ENCODE measurements at regions not wholly inside any gene's neighbourhood (a gene's known extent, or its start where the extent isn't known, plus 50 kb on each side); places are given as distances from the start of the nearest gene placed in this dataset.

GRCh38 chr10:130954326-130954905, 357.1 kb downstream of the TCERG1L start:
- DNase-seq (ENCODE audit: low read depth, low spot score), result no peak
- ChIA-PET CTCF (no interaction called here), POLR2A (no interaction called here)
- H3K4me3 ChIP-seq (ENCODE audit: low read depth in 2 of 2, low read length in 2 of 2), result no peak overlapping the region
- H3K27me3 ChIP-seq (ENCODE audit: control insufficient read depth, insufficient read depth, low read length), result peaks cover 18% of the 10 kb centered on the region
- no peaks in the 10 kb centered on the region for H3K4me1 ChIP-seq (ENCODE audit: control insufficient read depth, insufficient read depth, low read length)
- ATAC-seq, result no peak
- no peak overlapping the region for H3K27ac ChIP-seq (ENCODE audit: low read length)
- no peak for TF ChIP-seq SIN3A (IDR thresholded peaks at IDR 0.05; ENCODE audit: borderline replicate concordance, insufficient read depth, low read depth, low read length)
- no peak for TF ChIP-seq CTCF (IDR thresholded peaks at IDR 0.05)
- no peak for TF ChIP-seq POLR2AphosphoS5 (IDR thresholded peaks at IDR 0.05; ENCODE audit: low read depth, low read length)
- no peak for TF ChIP-seq REST (IDR thresholded peaks at IDR 0.05; ENCODE audit: insufficient read depth in 1 of 2, low read depth in 2 of 2, low read length in 1 of 2)
- TF ChIP-seq TCF7L2 (IDR thresholded peaks at IDR 0.05; ENCODE audit: low read depth, low read length), result no peak
- H3K9me3 ChIP-seq (ENCODE audit: control insufficient read depth, insufficient read depth, low read depth, low read length), result no peaks in the 10 kb centered on the region
- no TSS peak for BruUV-seq (replicated peaks)
- H3K36me3 ChIP-seq (ENCODE audit: control insufficient read depth, insufficient read depth, low read length), result no peaks in the 10 kb centered on the region
- in situ Hi-C loops (cut with HindIII; ENCODE audit: low pct_unique_long_range_greater_than_20kb, low sequenced_read_pairs), result no loop called here
- intact Hi-C loops (cut with micrococcal nuclease; ENCODE audit: unreplicated experiment), result no loop called here

GRCh38 chr10:130956251-130956650, 355.3 kb downstream of the TCERG1L start:
- Histone ChIP-seq H3K4me1 (ENCODE audit: control insufficient read depth, insufficient read depth, low read length) (no peaks in the 10 kb centered on the region), H3K27ac (ENCODE audit: low read length) (no peak overlapping the region), H3K27me3 (ENCODE audit: control insufficient read depth, insufficient read depth, low read length) (peaks cover 18% of the 10 kb centered on the region), H3K4me3 (ENCODE audit: low read depth in 2 of 2, low read length in 2 of 2) (no peak overlapping the region), H3K36me3 (ENCODE audit: control insufficient read depth, insufficient read depth, low read length) (no peaks in the 10 kb centered on the region), H3K9me3 (ENCODE audit: control insufficient read depth, insufficient read depth, low read depth, low read length) (no peaks in the 10 kb centered on the region)
- DNase-seq (ENCODE audit: low read depth, low spot score), result no peak
- ChIA-PET POLR2A (no interaction called here), CTCF (no interaction called here)
- intact Hi-C loops (cut with micrococcal nuclease; ENCODE audit: unreplicated experiment) (no loop called here), in situ Hi-C loops (cut with HindIII; ENCODE audit: low pct_unique_long_range_greater_than_20kb, low sequenced_read_pairs) (no loop called here)
- BruUV-seq (replicated peaks), result no TSS peak
- no peak for TF ChIP-seq REST (IDR thresholded peaks at IDR 0.05; ENCODE audit: insufficient read depth in 1 of 2, low read depth in 2 of 2, low read length in 1 of 2)
- no peak for TF ChIP-seq TCF7L2 (IDR thresholded peaks at IDR 0.05; ENCODE audit: low read depth, low read length)
- no peak for ATAC-seq
